SK-N-SH (cell line): ENCODE measurements at regions not wholly inside any gene's neighbourhood (a gene's known extent, or its start where the extent isn't known, plus 50 kb on each side); places are given as distances from the start of the nearest gene placed in this dataset.

ENCODE experiments used
- CTCF ChIA-PET: fragments of 300-600, 350-600 bp; formaldehyde crosslinking; extraction: SDS; loops from one replicate; lab custom pipeline; 2021; lab: Yijun Ruan, JAX
- POLR2A ChIA-PET: fragments of 350-600 bp; sonication (Branson Sonifier 250); formaldehyde crosslinking; extraction: SDS; loops from one replicate; lab custom pipeline; 2020; ENCODE audit warnings: antibody characterized with exemption, inconsistent platforms; lab: Yijun Ruan, JAX
- DNase-seq: peaks from one replicate; pipeline ENCODE4 v3.0.0; 2012
- H2AFZ ChIP-seq: fragments of 200-600 bp; sonication (generic); 2 replicates; pipeline ENCODE4 v1.8.1; 2016; ENCODE audit warnings: antibody characterized with exemption, mild to moderate bottlenecking, low read depth
- H3F3A ChIP-seq: fragments of 200-600 bp; sonication (generic); replicated peaks from 2 replicates; pipeline ENCODE3; 2016; ENCODE audit warnings: antibody characterized with exemption, mild to moderate bottlenecking; ENCODE audit not compliant: insufficient read depth
- H3K27ac ChIP-seq, 2 experiments: fragments of 200-500 bp in 1 of 2; fragments of 200-600 bp in 1 of 2; sonication (Bioruptor generic) in 1 of 2; sonication (generic), shearing (Covaris generic) in 1 of 2; 2 replicates each; pipeline versions ENCODE4 v1.5.1 to v1.6.1; 2014 to 2016; ENCODE audit warnings: low read depth in 2 of 2, inconsistent platforms in 1 of 2, low read length in 1 of 2, mild to moderate bottlenecking in 1 of 2, mixed read lengths in 1 of 2
- H3K27me3 ChIP-seq: fragments of 200-600 bp; sonication (generic), shearing (Covaris generic); 2 replicates; pipeline ENCODE4 v1.6.1; 2016; ENCODE audit warnings: mixed run types; ENCODE audit not compliant: insufficient read depth
- H3K36me3 ChIP-seq, 2 experiments: fragments of 200-500 bp in 1 of 2; fragments of 200-600 bp in 1 of 2; sonication (Bioruptor generic) in 1 of 2; sonication (generic) in 1 of 2; replicated peaks in 1 of 2; 2 replicates each; pipeline versions ENCODE3 to v1.5.1; 2014 to 2016; ENCODE audit warnings: low read length in 1 of 2, mild to moderate bottlenecking in 1 of 2; ENCODE audit not compliant: insufficient read depth in 2 of 2, control insufficient read depth in 1 of 2
- H3K4me1 ChIP-seq, 2 experiments: fragments of 200-500 bp in 1 of 2; fragments of 200-600 bp in 1 of 2; sonication (Bioruptor generic) in 1 of 2; sonication (generic), shearing (Covaris generic) in 1 of 2; 2 replicates each; pipeline versions ENCODE4 v1.5.1 to v1.6.1; 2014 to 2016; ENCODE audit warnings: low read depth in 1 of 2, low read length in 1 of 2, mixed run types in 1 of 2; ENCODE audit not compliant: insufficient read depth in 2 of 2, control insufficient read depth in 1 of 2
- H3K4me2 ChIP-seq: fragments of 200-600 bp; sonication (generic), shearing (Covaris generic); 2 replicates; pipeline ENCODE4 v1.6.1; 2017; ENCODE audit warnings: mixed run types
- H3K4me3 ChIP-seq, 2 experiments: fragments of 200-500 bp in 1 of 2; fragments of 200-600 bp in 1 of 2; sonication (Bioruptor generic) in 1 of 2; sonication (generic), shearing (Covaris generic) in 1 of 2; 2 replicates each; pipeline versions ENCODE4 v1.5.1 to v1.8.1; 2014 to 2016; ENCODE audit warnings: low read depth in 2 of 2, inconsistent platforms in 1 of 2, low read length in 1 of 2, mild to moderate bottlenecking in 1 of 2, mixed read lengths in 1 of 2, moderate library complexity in 1 of 2
- H3K79me2 ChIP-seq: fragments of 200-600 bp; sonication (generic); 2 replicates; pipeline ENCODE4 v1.8.1; 2017; ENCODE audit warnings: mild to moderate bottlenecking; ENCODE audit not compliant: insufficient read depth
- H3K9ac ChIP-seq: fragments of 200-600 bp; sonication (generic); 2 replicates; pipeline ENCODE4 v1.6.1; 2017; ENCODE audit warnings: mixed run types
- H3K9me2 ChIP-seq: fragments of 200-600 bp; sonication (generic); 2 replicates; pipeline ENCODE4 v1.6.1; 2017; ENCODE audit warnings: mixed run types
- H3K9me3 ChIP-seq: fragments of 200-600 bp; sonication (generic); 2 replicates; pipeline ENCODE4 v1.6.1; 2017; ENCODE audit warnings: mixed run types, mild to moderate bottlenecking, moderate library complexity
- H4K20me1 ChIP-seq: fragments of 200-600 bp; sonication (generic); 2 replicates; pipeline ENCODE4 v1.6.1; 2017; ENCODE audit warnings: mild to moderate bottlenecking, mixed run types; ENCODE audit not compliant: insufficient read depth
- CHD2 ChIP-seq: fragments of 150-350 bp; IDR thresholded peaks from 2 replicates; pipeline ENCODE4 v1.6.1; 2018; ENCODE audit warnings: low read length; ENCODE audit not compliant: partially characterized antibody
- CTCF ChIP-seq: fragments of 200-600 bp; sonication (generic); IDR thresholded peaks from 2 replicates; pipeline ENCODE4 v1.6.1; 2017; ENCODE audit warnings: antibody characterized with exemption, mild to moderate bottlenecking, moderate library complexity
- ELF1 ChIP-seq: IDR thresholded peaks from 2 replicates; pipeline ENCODE4 v1.4.0; 2012
- EP300 ChIP-seq, 2 experiments: IDR thresholded peaks; 2 replicates each; pipeline versions ENCODE4 v1.4.0 to v1.6.1; 2012; ENCODE audit warnings: borderline replicate concordance in 1 of 2, low read depth in 1 of 2, low read length in 1 of 2
- FOXJ3 ChIP-seq: sonication (generic); formaldehyde crosslinking; IDR thresholded peaks from 2 replicates; pipeline ENCODE4 v1.5.1; 2020; ENCODE audit warnings: mild to moderate bottlenecking, missing genetic modification reagents
- GATA2 ChIP-seq: sonication (generic); formaldehyde crosslinking; IDR thresholded peaks from 2 replicates; pipeline ENCODE4 v1.5.0; 2020; ENCODE audit warnings: mild to moderate bottlenecking, missing genetic modification reagents
- JUND ChIP-seq: IDR thresholded peaks from 2 replicates; pipeline ENCODE4 v1.4.0; 2012
- MXI1 ChIP-seq: IDR thresholded peaks from 2 replicates; pipeline ENCODE4 v1.6.1; 2012; ENCODE audit warnings: mild to moderate bottlenecking, low read depth, low read length, improper control_type of control experiment
- NRF1 ChIP-seq: IDR thresholded peaks from 2 replicates; pipeline ENCODE4 v1.6.1; 2012; ENCODE audit warnings: low read depth, mild to moderate bottlenecking, low read length
- PBX3 ChIP-seq: IDR thresholded peaks from 2 replicates; pipeline ENCODE4; 2012
- POLR2AphosphoS5 ChIP-seq: IDR thresholded peaks from 2 replicates; pipeline ENCODE4 v1.6.1; 2012; ENCODE audit warnings: low read depth, low read length
- RAD21 ChIP-seq: IDR thresholded peaks from 2 replicates; pipeline ENCODE4 v1.6.1; 2012; ENCODE audit warnings: mild to moderate bottlenecking, low read length
- RFX5 ChIP-seq: IDR thresholded peaks from 2 replicates; pipeline ENCODE4 v1.6.1; 2012; ENCODE audit warnings: mild to moderate bottlenecking, improper control_type of control experiment, low read length
- TAF1 ChIP-seq: IDR thresholded peaks from 2 replicates; pipeline ENCODE4 v1.6.1; 2012; ENCODE audit warnings: low read depth, mild to moderate bottlenecking, low read length, moderate library complexity, borderline replicate concordance
- TEAD4 ChIP-seq: IDR thresholded peaks from 2 replicates; pipeline ENCODE4 v1.4.0; 2012; ENCODE audit warnings: mild to moderate bottlenecking, borderline replicate concordance; ENCODE audit not compliant: insufficient read depth
- YY1 ChIP-seq: IDR thresholded peaks from 2 replicates; pipeline ENCODE4 v1.4.0; 2012; ENCODE audit warnings: low read depth, mild to moderate bottlenecking
- ZBTB33 ChIP-seq: IDR thresholded peaks from 2 replicates; pipeline ENCODE4 v1.4.0; 2012; ENCODE audit warnings: low read depth, borderline replicate concordance
- WGBS: methylation state at CpG from one replicate; pipeline ENCODE4 v1.1.6; 2017; ENCODE audit warnings: low lambda C conversion rate; 5-methylcytosine and 5-hydroxymethylcytosine counted together

GRCh38 chr6:170470734-170471133, 82.4 kb downstream of the PSMB1 start:
- 43% methylated on average over 7 of the region's 7 CpGs for WGBS
- no peak overlapping the region for H3K4me2 ChIP-seq
- H3F3A ChIP-seq: no peaks in the 10 kb centered on the region
- H3K27ac ChIP-seq: no peak overlapping the region
- POLR2A ChIA-PET: no interaction called here
- H3K9me3 ChIP-seq: no peaks in the 10 kb centered on the region
- peaks cover 0 to 3% of the 10 kb centered on the region in 2 experiments; a peak in 1 of 4 replicates for H3K4me1 ChIP-seq
- H3K9me2 ChIP-seq: no peaks in the 10 kb centered on the region
- H3K9ac ChIP-seq: no peak overlapping the region
- CTCF ChIA-PET: interaction anchor here (2.0 kb wide), 1 partner anchor 8 kb away, joined by 5 read pairs; no protein-coding TSS in a partner anchor
- H3K27me3 ChIP-seq: no peaks in the 10 kb centered on the region; the same call in 1 of the 2 replicates
- H4K20me1 ChIP-seq: no peaks in the 10 kb centered on the region
- TF ChIP-seq RFX5: no peak
- no peak for TF ChIP-seq ELF1
- TF ChIP-seq TEAD4: no peak
- TF ChIP-seq TAF1: no peak
- no peak for TF ChIP-seq PBX3
- no peak overlapping the region for H2AFZ ChIP-seq
- no peak for DNase-seq
- H3K79me2 ChIP-seq: no peaks in the 10 kb centered on the region
- no peak overlapping the region for H3K4me3 ChIP-seq
- no peaks in the 10 kb centered on the region for H3K36me3 ChIP-seq

GRCh38 chr6:170464524-170464979, 88.6 kb downstream of the PSMB1 start:
- POLR2A ChIA-PET: no interaction called here
- 76% methylated on average over 6 of the region's 7 CpGs for WGBS
- no peaks in the 10 kb centered on the region for H3K79me2 ChIP-seq

GRCh38 chr6:170464080-170464479, 89.0 kb downstream of the PSMB1 start:
- no peaks in the 10 kb centered on the region for H3K27me3 ChIP-seq
- no peaks in the 10 kb centered on the region for H3F3A ChIP-seq
- CTCF ChIA-PET: interaction anchor here (0.6 to 2.0 kb wide), 4 partner anchors 8 to 1545 kb away, joined by 3 to 5 read pairs (median 4); no protein-coding TSS in a partner anchor
- H3K4me3 ChIP-seq: no peak overlapping the region
- H3K4me1 ChIP-seq: no peaks in the 10 kb centered on the region
- POLR2A ChIA-PET: no interaction called here
- H3K79me2 ChIP-seq: no peaks in the 10 kb centered on the region
- DNase-seq: no peak
- H3K9ac ChIP-seq: no peak overlapping the region
- H3K36me3 ChIP-seq: no peaks in the 10 kb centered on the region
- no peaks in the 10 kb centered on the region for H3K9me3 ChIP-seq
- WGBS: 59% methylated on average over 7 of the region's 9 CpGs
- H4K20me1 ChIP-seq: no peaks in the 10 kb centered on the region
- H3K4me2 ChIP-seq: no peak overlapping the region
- no peak overlapping the region for H2AFZ ChIP-seq
- no peaks in the 10 kb centered on the region for H3K9me2 ChIP-seq
- no peak overlapping the region for H3K27ac ChIP-seq
- TF ChIP-seq JUND: no peak
- TF ChIP-seq TEAD4: no peak
- no peak for TF ChIP-seq ELF1
- no peak for TF ChIP-seq FOXJ3
- TF ChIP-seq GATA2 (CRISPR knock-in tag): no peak
- no peak for TF ChIP-seq MXI1
- no peak for TF ChIP-seq YY1
- no peak for TF ChIP-seq POLR2AphosphoS5
- TF ChIP-seq NRF1: no peak
- TF ChIP-seq EP300 (IDR thresholded peaks at IDR 0.05; ENCODE audit: borderline replicate concordance in 1 of 2, low read depth in 1 of 2, low read length in 1 of 2): no peak
- no peak for TF ChIP-seq CTCF
- no peak for TF ChIP-seq CHD2
- TF ChIP-seq RAD21: no peak
- no peak for TF ChIP-seq ZBTB33

More at GRCh38 chr6:170464524-170464979, 88.6 kb downstream of the PSMB1 start:
- H4K20me1 ChIP-seq: no peaks in the 10 kb centered on the region
- no peak overlapping the region for H3K4me3 ChIP-seq
- no peaks in the 10 kb centered on the region for H3F3A ChIP-seq
- TF ChIP-seq TAF1: no peak
- TF ChIP-seq, all 33 proteins: peak for 0
- no peaks in the 10 kb centered on the region for H3K36me3 ChIP-seq
- no peak for DNase-seq
- H3K27ac ChIP-seq: no peak overlapping the region
- H3K9me3 ChIP-seq: no peaks in the 10 kb centered on the region
- H3K9ac ChIP-seq: no peak overlapping the region
- H3K27me3 ChIP-seq: no peaks in the 10 kb centered on the region
- CTCF ChIA-PET: interaction anchor here (0.6 to 1.6 kb wide), 3 partner anchors 52 to 1545 kb away, joined by 3 to 5 read pairs (median 3); no protein-coding TSS in a partner anchor
- H3K4me1 ChIP-seq: no peaks in the 10 kb centered on the region
- H2AFZ ChIP-seq: no peak overlapping the region
- no peak overlapping the region for H3K4me2 ChIP-seq
- no peaks in the 10 kb centered on the region for H3K9me2 ChIP-seq
